ENCODE measurements at regions not wholly inside any gene's neighbourhood (a gene's known extent, or its start where the extent isn't known, plus 50 kb on each side); places are given as distances from the start of the nearest gene placed in this dataset.
A peak's percentile ranks its signal among the peaks of the same experiment; 100 is the strongest.

- peak; percentile 21 for DNase-seq
Observed at GRCh38 chr2:104416339-104417000, 437.4 kb upstream of the POU3F3 start.

GRCh38 chr2:104420420-104420819, 433.5 kb upstream of the POU3F3 start:
- no peak for DNase-seq

- no peak for DNase-seq
Observed at GRCh38 chr2:104420953-104421352, 433.0 kb upstream of the POU3F3 start.

GRCh38 chr2:104425850-104426595, 427.9 kb upstream of the POU3F3 start:
- DNase-seq, result no peak

- no peak for DNase-seq
Observed at GRCh38 chr2:104428155-104428554, 425.8 kb upstream of the POU3F3 start.

GRCh38 chr2:104429639-104430358, 424.1 kb upstream of the POU3F3 start:
- no peak for DNase-seq

- peak; percentile 75 for DNase-seq
Observed at GRCh38 chr2:104430359-104430740, 423.6 kb upstream of the POU3F3 start.

GRCh38 chr2:104430852-104431251, 423.1 kb upstream of the POU3F3 start:
- no peak for DNase-seq

GRCh38 chr2:104431701-104432121, 422.2 kb upstream of the POU3F3 start:
- peak; percentile 29 for DNase-seq

- DNase-seq, result no peak
Observed at GRCh38 chr2:104432401-104432800, 421.5 kb upstream of the POU3F3 start.

GRCh38 chr2:104432991-104433390, 420.9 kb upstream of the POU3F3 start:
- no peak for DNase-seq

- no peak for DNase-seq
Observed at GRCh38 chr2:104433657-104434056, 420.3 kb upstream of the POU3F3 start.

- DNase-seq, result peak; percentile 65
Observed at GRCh38 chr2:104434318-104434792, 419.6 kb upstream of the POU3F3 start.

- DNase-seq, result no peak
Observed at GRCh38 chr2:104434966-104435365, 418.9 kb upstream of the POU3F3 start.

GRCh38 chr2:104438481-104438880, 415.4 kb upstream of the POU3F3 start:
- DNase-seq, result no peak

GRCh38 chr2:104443145-104443544, 410.8 kb upstream of the POU3F3 start:
- no peak for DNase-seq

- no peak for DNase-seq
Observed at GRCh38 chr2:104444392-104444791, 409.5 kb upstream of the POU3F3 start.

- DNase-seq, result no peak
Observed at GRCh38 chr2:104444889-104445288, 409.0 kb upstream of the POU3F3 start.

GRCh38 chr2:104447831-104448434, 406.0 kb upstream of the POU3F3 start:
- DNase-seq, result peak; percentile 24

- DNase-seq, result no peak
Observed at GRCh38 chr2:104448661-104449440, 405.1 kb upstream of the POU3F3 start.

GRCh38 chr2:104452558-104452957, 401.4 kb upstream of the POU3F3 start:
- no peak for DNase-seq

GRCh38 chr2:104462731-104463130, 391.2 kb upstream of the POU3F3 start:
- DNase-seq, result no peak

Measured in NCI-H1105 treated with DMSO at 0.1 percent for 48 hours (cell line).